Neural crest cell (in vitro differentiated cells): ENCODE measurements at regions not wholly inside any gene's neighbourhood (a gene's known extent, or its start where the extent isn't known, plus 50 kb on each side); places are given as distances from the start of the nearest gene placed in this dataset.
A peak's percentile ranks its signal among the peaks of the same experiment; 100 is the strongest.
"Not testable (repeated sequence)": the region's sequence is repeated elsewhere in the genome, so short reads cannot be mapped to it uniquely, and the experiment has no call there.

Experiments
- DNase-seq: peaks from one replicate; pipeline ENCODE4 v3.0.0; 2021; ENCODE audit warnings: low read depth, mixed read lengths, low spot score
- H3K27ac Mint-ChIP-seq: one replicate; pipeline ENCODE4 v1.8.0; 2021; ENCODE audit warnings: mild to moderate bottlenecking, mixed read lengths; ENCODE audit not compliant: unreplicated experiment
- H3K27me3 Mint-ChIP-seq: 2 replicates; pipeline ENCODE4 v1.8.0; 2021; ENCODE audit warnings: low read depth, mild to moderate bottlenecking, mixed read lengths
- H3K36me3 Mint-ChIP-seq: 2 replicates; pipeline ENCODE4 v1.8.0; 2021; ENCODE audit warnings: low read depth, mild to moderate bottlenecking, mixed read lengths
- H3K4me1 Mint-ChIP-seq: 2 replicates; pipeline ENCODE4 v1.8.0; 2021; ENCODE audit warnings: mixed read lengths
- H3K4me3 Mint-ChIP-seq: one replicate; pipeline ENCODE4 v1.8.0; 2021; ENCODE audit warnings: mild to moderate bottlenecking, mixed read lengths
- H3K9me3 Mint-ChIP-seq: 2 replicates; pipeline ENCODE4 v1.8.0; 2021; ENCODE audit warnings: mixed read lengths
- TF ChIP-seq, protein P1 (sequence below): fragments of 200-600 bp; sonication (generic); conservative IDR thresholded peaks from 2 replicates; pipeline ENCODE4 v1.5.0; 2021; ENCODE audit warnings: antibody characterized with exemption, mild to moderate bottlenecking

DNA sequence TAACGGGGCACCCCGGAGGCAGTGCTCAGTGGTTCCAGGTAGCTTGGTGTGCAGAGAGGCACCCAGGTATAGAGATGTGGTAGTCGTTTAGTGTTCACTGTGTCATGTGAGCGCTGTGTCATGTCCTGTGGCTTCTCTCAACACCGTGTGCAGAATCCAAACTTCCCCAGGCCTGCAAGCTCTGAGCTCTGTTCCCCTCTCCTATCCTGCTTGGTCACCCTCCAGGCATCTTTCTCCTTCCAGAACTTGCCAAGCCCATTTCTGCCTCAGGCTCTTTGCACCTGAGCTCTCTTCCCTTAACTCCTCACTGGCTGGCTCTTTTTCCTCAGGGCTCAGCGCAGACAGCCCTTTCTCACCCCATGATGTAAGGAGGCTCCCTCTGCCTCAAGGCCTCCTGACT is 64.8 kb downstream of the CARTPT start:
- H3K27ac Mint-ChIP-seq = peak overlapping the region; percentile 12
- peaks cover 43% of the 10 kb centered on the region for H3K4me1 Mint-ChIP-seq
- DNase-seq = no peak
- H3K9me3 Mint-ChIP-seq = peaks cover 2% of the 10 kb centered on the region
- TF ChIP-seq, protein P1, sequence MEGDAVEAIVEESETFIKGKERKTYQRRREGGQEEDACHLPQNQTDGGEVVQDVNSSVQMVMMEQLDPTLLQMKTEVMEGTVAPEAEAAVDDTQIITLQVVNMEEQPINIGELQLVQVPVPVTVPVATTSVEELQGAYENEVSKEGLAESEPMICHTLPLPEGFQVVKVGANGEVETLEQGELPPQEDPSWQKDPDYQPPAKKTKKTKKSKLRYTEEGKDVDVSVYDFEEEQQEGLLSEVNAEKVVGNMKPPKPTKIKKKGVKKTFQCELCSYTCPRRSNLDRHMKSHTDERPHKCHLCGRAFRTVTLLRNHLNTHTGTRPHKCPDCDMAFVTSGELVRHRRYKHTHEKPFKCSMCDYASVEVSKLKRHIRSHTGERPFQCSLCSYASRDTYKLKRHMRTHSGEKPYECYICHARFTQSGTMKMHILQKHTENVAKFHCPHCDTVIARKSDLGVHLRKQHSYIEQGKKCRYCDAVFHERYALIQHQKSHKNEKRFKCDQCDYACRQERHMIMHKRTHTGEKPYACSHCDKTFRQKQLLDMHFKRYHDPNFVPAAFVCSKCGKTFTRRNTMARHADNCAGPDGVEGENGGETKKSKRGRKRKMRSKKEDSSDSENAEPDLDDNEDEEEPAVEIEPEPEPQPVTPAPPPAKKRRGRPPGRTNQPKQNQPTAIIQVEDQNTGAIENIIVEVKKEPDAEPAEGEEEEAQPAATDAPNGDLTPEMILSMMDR = no peak
- H3K4me3 Mint-ChIP-seq = no peak overlapping the region
- H3K36me3 Mint-ChIP-seq = no peaks in the 10 kb centered on the region
- H3K27me3 Mint-ChIP-seq = peaks cover 2% of the 10 kb centered on the region

DNA sequence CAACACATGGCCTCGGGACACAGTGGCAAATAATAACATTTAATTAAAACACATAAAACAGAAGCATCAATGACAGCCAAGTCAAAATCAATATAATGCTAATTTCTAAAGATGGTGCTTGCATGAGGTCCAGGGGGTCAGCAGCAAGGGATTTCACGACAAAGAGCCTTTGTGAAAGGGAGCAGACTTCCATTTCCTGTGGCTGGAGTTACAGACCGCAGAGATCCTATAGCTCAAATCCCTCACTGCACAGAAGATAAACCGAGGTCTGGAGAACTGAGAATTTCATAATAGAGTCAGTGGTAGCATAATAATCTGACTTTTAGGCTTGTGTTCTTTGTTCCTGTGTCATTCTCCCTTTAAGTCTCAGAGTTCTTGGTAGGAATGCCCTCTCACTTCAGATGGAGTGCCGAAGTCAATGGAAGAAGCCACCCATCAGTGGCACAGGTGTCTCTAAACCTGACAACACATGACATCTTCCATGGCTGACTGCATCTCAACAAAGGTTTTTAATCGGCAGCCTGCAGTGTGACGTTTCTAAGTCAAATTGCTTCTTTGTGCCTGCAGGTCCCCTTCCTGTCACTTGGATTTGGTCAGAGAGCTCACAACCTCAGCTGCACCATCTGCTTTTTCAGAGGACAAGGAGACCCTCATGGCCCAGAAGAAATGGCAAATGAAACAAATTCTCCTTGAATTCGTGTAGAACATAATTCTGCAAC is 67.4 kb downstream of the CARTPT start:
- Mint-ChIP-seq H3K27ac (peak overlapping the region; percentile 78), H3K4me1 (peaks cover 42% of the 10 kb centered on the region), H3K9me3 (peaks cover 8% of the 10 kb centered on the region), H3K27me3 (peaks cover 4% of the 10 kb centered on the region), H3K36me3 (peaks cover 11% of the 10 kb centered on the region), H3K4me3 (peak overlapping the region; percentile 29)
- TF ChIP-seq, protein P1 = no peak
- DNase-seq = no peak

DNA sequence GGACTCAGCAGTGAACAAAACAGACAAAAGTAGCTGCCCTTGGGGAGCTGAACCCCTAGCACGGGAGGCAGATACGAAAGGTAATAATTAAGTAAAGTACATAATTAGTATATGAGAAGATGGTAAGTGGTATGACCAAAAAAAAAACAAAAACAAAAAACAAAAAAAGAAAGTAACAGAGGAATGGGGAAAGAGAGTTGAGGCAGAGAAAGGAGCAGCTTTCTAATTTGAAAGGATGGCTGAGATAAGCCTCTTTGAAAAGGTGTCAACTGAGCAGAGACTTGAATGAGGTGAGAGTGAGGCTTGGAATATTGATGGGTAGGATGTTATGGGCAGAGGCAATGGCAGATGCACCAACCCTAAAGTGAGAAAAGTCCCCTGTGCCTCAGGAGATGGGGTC is 69.7 kb downstream of the CARTPT start:
- TF ChIP-seq, protein P1 = no peak
- H3K4me3 Mint-ChIP-seq = no peak overlapping the region
- peaks cover 2% of the 10 kb centered on the region for H3K27me3 Mint-ChIP-seq
- no peak overlapping the region for H3K27ac Mint-ChIP-seq
- peaks cover 15% of the 10 kb centered on the region for H3K9me3 Mint-ChIP-seq
- H3K4me1 Mint-ChIP-seq = peaks cover 30% of the 10 kb centered on the region
- no peak for DNase-seq
- peaks cover 18% of the 10 kb centered on the region for H3K36me3 Mint-ChIP-seq

DNA sequence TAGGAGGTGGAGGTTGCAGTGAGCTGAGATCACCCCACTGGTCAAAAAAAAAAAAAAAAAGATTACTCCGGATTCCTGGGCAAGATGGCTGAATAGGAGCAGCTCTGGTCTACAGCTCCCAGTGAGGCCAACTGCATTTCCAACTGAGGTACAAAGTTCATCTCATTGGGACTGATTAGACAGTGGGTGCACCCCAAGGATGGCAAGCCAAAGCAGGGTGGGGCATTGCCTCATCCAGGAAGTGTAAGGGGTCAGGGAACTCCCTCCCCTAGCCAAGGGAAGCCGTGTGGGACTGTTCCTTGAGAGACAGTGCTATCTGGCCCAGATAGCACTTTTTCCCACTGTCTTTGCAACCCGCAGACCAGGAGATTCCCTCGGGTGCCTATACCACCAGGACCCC is 70.7 kb downstream of the CARTPT start:
- Mint-ChIP-seq H3K27me3 (peaks cover 2% of the 10 kb centered on the region), H3K36me3 (peaks cover 22% of the 10 kb centered on the region), H3K4me1 (peaks cover 24% of the 10 kb centered on the region), H3K4me3 (no peak overlapping the region), H3K9me3 (peaks cover 15% of the 10 kb centered on the region), H3K27ac (no peak overlapping the region)
- no peak for DNase-seq
- TF ChIP-seq, protein P1 = no peak

DNA sequence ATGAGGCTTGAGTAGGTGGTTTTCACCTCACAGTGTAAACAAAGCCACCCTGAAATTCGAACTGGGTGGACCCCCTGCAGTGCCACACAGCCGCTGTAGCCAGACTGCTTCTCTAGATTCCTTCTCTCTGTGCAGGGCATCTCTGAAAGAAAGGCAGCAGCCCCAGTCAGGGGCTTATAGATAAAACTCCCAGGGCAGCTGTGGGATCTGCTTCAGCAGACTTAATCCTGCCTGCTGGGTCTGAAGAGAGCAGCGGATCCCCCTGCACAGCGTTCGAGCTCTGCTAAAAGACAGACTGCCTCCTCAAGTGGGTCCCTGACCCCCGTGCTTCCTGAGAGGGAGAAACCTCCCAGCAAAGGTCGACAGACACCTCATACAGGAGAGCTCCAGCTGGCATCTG is 71.4 kb downstream of the CARTPT start:
- TF ChIP-seq, protein P1 = no peak
- H3K4me1 Mint-ChIP-seq = peaks cover 24% of the 10 kb centered on the region

DNA sequence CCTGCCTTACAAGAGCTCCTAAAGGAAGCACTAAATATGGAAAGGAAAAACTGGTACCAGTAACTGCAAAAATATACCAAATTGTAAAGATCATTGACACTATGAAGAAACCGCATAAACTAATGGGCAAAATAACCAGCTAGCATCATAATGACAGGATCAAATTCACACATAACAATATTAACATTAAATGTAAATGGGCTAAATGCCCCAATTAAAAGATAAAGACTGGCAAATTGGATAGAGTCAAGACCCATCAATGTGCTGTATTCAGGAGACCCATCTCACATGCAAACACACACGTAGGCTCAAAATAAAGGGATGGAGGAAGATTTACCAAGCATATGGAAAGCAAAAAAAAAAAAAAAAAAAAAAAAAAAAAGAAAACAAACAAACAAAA is 73.0 kb downstream of the CARTPT start:
- not testable (repeated sequence) for H3K4me3 Mint-ChIP-seq, H3K27me3 Mint-ChIP-seq, H3K4me1 Mint-ChIP-seq, DNase-seq, H3K27ac Mint-ChIP-seq
- H3K36me3 Mint-ChIP-seq = peaks cover 30% of the 10 kb centered on the region
- H3K9me3 Mint-ChIP-seq = peaks cover 17% of the 10 kb centered on the region

More for the DNA sequence above, 71.4 kb downstream of the CARTPT start:
- H3K4me3 Mint-ChIP-seq = no peak overlapping the region
- DNase-seq = no peak
- peaks cover 28% of the 10 kb centered on the region for H3K36me3 Mint-ChIP-seq
- peaks cover 2% of the 10 kb centered on the region for H3K27me3 Mint-ChIP-seq
- peak overlapping the region; percentile 27 for H3K27ac Mint-ChIP-seq
- H3K9me3 Mint-ChIP-seq = peaks cover 15% of the 10 kb centered on the region
